ENCODE measurements at regions not wholly inside any gene's neighbourhood (a gene's known extent, or its start where the extent isn't known, plus 50 kb on each side); places are given as distances from the start of the nearest gene placed in this dataset.

GRCh38 chr4:174170906-174171305 lies 112.6 kb downstream of the FBXO8 start:
- no peak for DNase-seq
- Histone ChIP-seq H3K4me2 (ENCODE audit: insufficient read depth, insufficient read length, low read length) (no peak overlapping the region), H3K4me1 (ENCODE audit: insufficient read depth, low read length) (no peaks in the 10 kb centered on the region; the same call in 1 of the 2 replicates), H3T11ph (ENCODE audit: low read length) (no peak overlapping the region), H3K14ac (ENCODE audit: insufficient read depth, low read length) (no peak overlapping the region), H2BK20ac (ENCODE audit: low read depth, low read length, poor library complexity, severe bottlenecking) (no peak overlapping the region), H3K23me2 (ENCODE audit: insufficient read length, low read depth, low read length, poor library complexity, severe bottlenecking) (no peaks in the 10 kb centered on the region), H4K8ac (replicated peaks; ENCODE audit: insufficient read length, low read depth, low read length) (no peak overlapping the region), H4K91ac (ENCODE audit: insufficient read length, low read depth, low read length) (no peak overlapping the region), H3K9ac (ENCODE audit: extremely low read depth, insufficient read length, low read length) (no peak overlapping the region), H3K27ac (ENCODE audit: insufficient read length, low read depth, low read length) (no peak overlapping the region), H3K79me1 (ENCODE audit: insufficient read depth, low read depth, low read length, poor library complexity, severe bottlenecking) (no peaks in the 10 kb centered on the region), H2AK5ac (ENCODE audit: insufficient read length, low read length) (no peak overlapping the region), H2BK12ac (ENCODE audit: insufficient read length, low read depth, low read length) (no peak overlapping the region), H4K5ac (ENCODE audit: insufficient read length, low read depth, low read length) (no peak overlapping the region), H2BK5ac (ENCODE audit: insufficient read length, low read length) (no peak overlapping the region), H3K56ac (ENCODE audit: insufficient read length, low read depth, low read length) (no peak overlapping the region), H2AFZ (ENCODE audit: low read length) (no peak overlapping the region), H3K18ac (ENCODE audit: insufficient read length, low read depth, low read length) (no peak overlapping the region), H2BK120ac (ENCODE audit: low read depth, low read length, poor library complexity, severe bottlenecking) (no peak overlapping the region), H3K4ac (ENCODE audit: low read depth, low read length) (no peak overlapping the region), H3K23ac (ENCODE audit: insufficient read length, low read depth, low read length) (no peak overlapping the region), H3K9me3 (ENCODE audit: control insufficient read depth, low read depth, low read length) (no peaks in the 10 kb centered on the region), H2BK15ac (ENCODE audit: low read depth, low read length) (no peak overlapping the region), H4K20me1 (ENCODE audit: control insufficient read depth, insufficient read depth, insufficient read length) (no peaks in the 10 kb centered on the region), H3K79me2 (ENCODE audit: insufficient read depth, low read length) (no peaks in the 10 kb centered on the region), H3K27me3 (ENCODE audit: insufficient read depth, low read length) (no peaks in the 10 kb centered on the region)
- no peak for TF ChIP-seq CTCF (conservative IDR thresholded peaks at IDR 0.05)
- Mint-ChIP-seq H3K36me3 (ENCODE audit: insufficient read depth in 1 of 3, low read depth in 3 of 3) (no peaks in the 10 kb centered on the region), H3K4me1 (peaks cover 5% of the 10 kb centered on the region in 2 experiments; a peak in 3 of 4 replicates), H3K9me3 (no peaks in the 10 kb centered on the region; a peak in 1 of 5 replicates), H3K27me3 (ENCODE audit: low read depth) (no peaks in the 10 kb centered on the region), H3K4me3 (no peak overlapping the region), H3K27ac (no peak overlapping the region)
- WGBS (ENCODE audit: extremely low coverage, insufficient read length, low lambda C conversion rate): no CpG with 5 or more reads among the region's 1 CpG
